IMR-90 (cell line): ENCODE measurements at regions not wholly inside any gene's neighbourhood (a gene's known extent, or its start where the extent isn't known, plus 50 kb on each side); places are given as distances from the start of the nearest gene placed in this dataset.

Experiments
- ATAC-seq: fragments of 200-7000 bp; cut with Tn5 transposase; 2 replicates; pipeline ENCODE4 v1.9.1; 2020; ENCODE audit warnings: low read depth, mild to moderate bottlenecking, moderate library complexity
- BruUV-seq: library from RNA; stranded (reverse); fragments of 400-500 nt; replicated peaks from 2 replicates; lab custom pipeline; 2021; lab: Mats Ljungman, UMichigan
- CTCF ChIA-PET: fragments of 300-600 bp; formaldehyde crosslinking; extraction: SDS; loops from one replicate; lab custom pipeline; 2021; ENCODE audit warnings: antibody characterized with exemption; lab: Yijun Ruan, JAX
- POLR2A ChIA-PET: fragments of 300-600 bp; sonication (Branson Sonifier 250); formaldehyde crosslinking; loops from one replicate; lab custom pipeline; 2022; ENCODE audit warnings: antibody characterized with exemption; ENCODE audit not compliant: unreplicated experiment; lab: Charles Lee
- DNase-seq: peaks from one replicate; pipeline ENCODE4 v3.0.0; 2013
- H2AFZ ChIP-seq: replicated peaks from 2 replicates; pipeline ENCODE3; 2013; ENCODE audit warnings: low read length, mild to moderate bottlenecking; ENCODE audit not compliant: poor library complexity
- H2AK5ac ChIP-seq: 2 replicates; pipeline ENCODE4 v1.6.1; 2013; ENCODE audit warnings: low read depth, low read length, inconsistent platforms
- H2AK9ac ChIP-seq: replicated peaks from 2 replicates; pipeline ENCODE3; 2013; ENCODE audit warnings: mild to moderate bottlenecking, low read depth, low read length, moderate library complexity; ENCODE audit not compliant: poor library complexity
- H2BK120ac ChIP-seq: 2 replicates; pipeline ENCODE4 v1.6.1; 2013; ENCODE audit warnings: low read depth, low read length, inconsistent platforms
- H2BK15ac ChIP-seq: 3 replicates; pipeline ENCODE4 v1.6.1; 2013; ENCODE audit warnings: low read depth, low read length, inconsistent platforms
- H2BK20ac ChIP-seq: 2 replicates; pipeline ENCODE4 v1.6.1; 2013; ENCODE audit warnings: low read depth, mild to moderate bottlenecking, inconsistent platforms, low read length, moderate library complexity
- H2BK5ac ChIP-seq: 2 replicates; pipeline ENCODE4 v1.6.1; 2013; ENCODE audit warnings: mild to moderate bottlenecking, low read depth, low read length, inconsistent platforms; ENCODE audit not compliant: poor library complexity, severe bottlenecking
- H3K14ac ChIP-seq: replicated peaks from 2 replicates; pipeline ENCODE4 v1.6.1; 2013; ENCODE audit warnings: low read depth, low read length, inconsistent platforms
- H3K18ac ChIP-seq: 2 replicates; pipeline ENCODE4 v1.6.1; 2013; ENCODE audit warnings: low read depth, low read length, control low read depth
- H3K23ac ChIP-seq: 2 replicates; pipeline ENCODE4 v1.6.1; 2013; ENCODE audit warnings: low read depth, low read length, inconsistent platforms
- H3K27ac ChIP-seq: 2 replicates; pipeline ENCODE4 v1.5.1; 2013; ENCODE audit warnings: mild to moderate bottlenecking, control low read depth, low read length; ENCODE audit not compliant: insufficient read depth
- H3K27me3 ChIP-seq: 2 replicates; pipeline ENCODE4 v1.6.1; 2013; ENCODE audit warnings: low read length; ENCODE audit not compliant: control insufficient read depth, insufficient read depth
- H3K36me3 ChIP-seq: 2 replicates; pipeline ENCODE4 v1.6.1; 2013; ENCODE audit warnings: low read length, mixed read lengths; ENCODE audit not compliant: control insufficient read depth, insufficient read depth
- H3K4ac ChIP-seq: 2 replicates; pipeline ENCODE4 v1.6.1; 2013; ENCODE audit warnings: low read depth, low read length, inconsistent platforms
- H3K4me1 ChIP-seq: 2 replicates; pipeline ENCODE4 v1.6.1; 2013; ENCODE audit warnings: low read length, mixed read lengths; ENCODE audit not compliant: control insufficient read depth, insufficient read depth
- H3K4me2 ChIP-seq: 2 replicates; pipeline ENCODE4 v1.6.1; 2013; ENCODE audit warnings: low read depth, mild to moderate bottlenecking, control low read depth, low read length, moderate library complexity
- H3K4me3 ChIP-seq: 2 replicates; pipeline ENCODE4 v1.5.1; 2013; ENCODE audit warnings: low read depth, mild to moderate bottlenecking, control low read depth, low read length, moderate library complexity; ENCODE audit not compliant: insufficient read depth
- H3K56ac ChIP-seq: 2 replicates; pipeline ENCODE4 v1.6.1; 2013; ENCODE audit warnings: low read length, inconsistent platforms; ENCODE audit not compliant: insufficient read depth; ENCODE audit errors: extremely low read depth
- H3K79me1 ChIP-seq, 2 experiments: 2 replicates each; pipeline ENCODE4 v1.6.1; 2013; ENCODE audit warnings: low read length in 2 of 2, inconsistent platforms in 1 of 2, low read depth in 1 of 2
- H3K9ac ChIP-seq: 2 replicates; pipeline ENCODE4 v1.6.1; 2013; ENCODE audit warnings: low read depth, low read length, control low read depth
- H3K9me1 ChIP-seq: 2 replicates; pipeline ENCODE4 v1.6.1; 2013; ENCODE audit warnings: low read length, inconsistent platforms; ENCODE audit not compliant: insufficient read depth
- H3K9me3 ChIP-seq: 2 replicates; pipeline ENCODE4 v1.6.1; 2013; ENCODE audit warnings: low read length; ENCODE audit not compliant: control insufficient read depth, insufficient read depth
- H4K20me1 ChIP-seq: 2 replicates; pipeline ENCODE4 v1.6.1; 2013; ENCODE audit warnings: low read length, inconsistent platforms; ENCODE audit not compliant: insufficient read depth
- H4K5ac ChIP-seq: 2 replicates; pipeline ENCODE4 v1.6.1; 2013; ENCODE audit warnings: mild to moderate bottlenecking, low read depth, low read length, control low read depth
- H4K8ac ChIP-seq, 2 experiments: 2 replicates each; pipeline ENCODE4 v1.6.1; 2013; ENCODE audit warnings: low read depth in 2 of 2, low read length in 2 of 2, control low read depth in 1 of 2, inconsistent platforms in 1 of 2
- H4K91ac ChIP-seq: 2 replicates; pipeline ENCODE4 v1.6.1; 2013; ENCODE audit warnings: low read depth, low read length, inconsistent platforms; ENCODE audit not compliant: insufficient read depth
- BHLHE40 ChIP-seq: fragments of 150-350 bp; IDR thresholded peaks from 2 replicates; pipeline ENCODE4 v1.6.1; 2016; ENCODE audit warnings: mild to moderate bottlenecking, low read depth, low read length
- CTCF ChIP-seq: conservative IDR thresholded peaks from 2 replicates; pipeline ENCODE4 v1.5.1; 2012; ENCODE audit warnings: mild to moderate bottlenecking, low read depth, low read length, improper control_type of control experiment
- ELK1 ChIP-seq: fragments of 150-350 bp; IDR thresholded peaks from 2 replicates; pipeline ENCODE4 v1.6.1; 2016; ENCODE audit warnings: low read depth, mild to moderate bottlenecking, low read length, moderate library complexity, borderline replicate concordance
- FOS ChIP-seq: fragments of 150-350 bp; IDR thresholded peaks from 2 replicates; pipeline ENCODE4 v1.6.1; 2016; ENCODE audit warnings: low read depth, low read length
- MAZ ChIP-seq: IDR thresholded peaks from 2 replicates; pipeline ENCODE4 v1.6.1; 2012; ENCODE audit warnings: low read depth, mild to moderate bottlenecking, low read length, improper control_type of control experiment, moderate library complexity, borderline replicate concordance
- MXI1 ChIP-seq: IDR thresholded peaks from 2 replicates; pipeline ENCODE4 v1.6.1; 2012; ENCODE audit warnings: low read depth, mild to moderate bottlenecking, low read length, moderate library complexity, borderline replicate concordance
- NFE2L2 ChIP-seq: fragments of 150-350 bp; IDR thresholded peaks from 2 replicates; pipeline ENCODE4 v1.6.1; 2016; ENCODE audit warnings: low read depth, mild to moderate bottlenecking, low read length
- POLR2A ChIP-seq: IDR thresholded peaks from 2 replicates; pipeline ENCODE4 v1.6.1; 2012; ENCODE audit warnings: mild to moderate bottlenecking, low read depth, low read length
- RCOR1 ChIP-seq: IDR thresholded peaks from 2 replicates; pipeline ENCODE4 v1.6.1; 2012; ENCODE audit warnings: mild to moderate bottlenecking, low read length, improper control_type of control experiment; ENCODE audit not compliant: insufficient replicate concordance
- RFX5 ChIP-seq: IDR thresholded peaks from 2 replicates; pipeline ENCODE4 v1.8.0; 2012; ENCODE audit warnings: low read depth, mild to moderate bottlenecking, low read length, moderate library complexity
- SMC3 ChIP-seq: fragments of 150-350 bp; IDR thresholded peaks from 2 replicates; pipeline ENCODE4 v1.6.1; 2016; ENCODE audit warnings: low read depth, mild to moderate bottlenecking, antibody characterized with exemption, low read length, moderate library complexity
- USF2 ChIP-seq: fragments of 150-350 bp; IDR thresholded peaks from 2 replicates; pipeline ENCODE4 v1.6.1; 2017; ENCODE audit warnings: mild to moderate bottlenecking, antibody characterized with exemption, low read length, low read depth
- dilution Hi-C: fragments of 300-500 bp; cut with HindIII; formaldehyde crosslinking; loops from one replicate; pipeline ENCODE4 v1.14.3; 2018; ENCODE audit warnings: low sequenced_read_pairs; ENCODE audit not compliant: unreplicated experiment
- in situ Hi-C: fragments of 300-500 bp; cut with MboI; formaldehyde crosslinking; loops from 3 replicates; pipeline ENCODE4 v1.14.3; 2019; ENCODE audit warnings: low sequenced_read_pairs, inconsistent platforms, mixed read lengths
- intact Hi-C: fragments of 100-400 bp; cut with micrococcal nuclease; formaldehyde crosslinking; loops from 2 replicates; pipeline ENCODE4 v1.10.0; 2022

- H2BK5ac ChIP-seq, result no peak overlapping the region
- no peak overlapping the region for H2BK120ac ChIP-seq
- H3K9ac ChIP-seq, result no peak overlapping the region
- TF ChIP-seq FOS, result no peak
- no peak for TF ChIP-seq POLR2A
- TF ChIP-seq MAZ, result no peak
- no peak for TF ChIP-seq RCOR1
- TF ChIP-seq BHLHE40, result no peak
- no peak for TF ChIP-seq NFE2L2
- no peak for TF ChIP-seq USF2
- no peak for TF ChIP-seq ELK1
- TF ChIP-seq MXI1, result no peak
- TF ChIP-seq SMC3, result no peak
- TF ChIP-seq RFX5, result no peak
- TF ChIP-seq CTCF, result no peak
- no TSS peak for BruUV-seq
- intact Hi-C loops (no loop called here), dilution Hi-C loops (no loop called here), in situ Hi-C loops (no loop called here)
- no peaks in the 10 kb centered on the region for H3K79me1 ChIP-seq
- no peak overlapping the region for H4K5ac ChIP-seq
- H2AK5ac ChIP-seq, result no peak overlapping the region
- ChIA-PET CTCF (no interaction called here), POLR2A (no interaction called here)
- ATAC-seq (no peak), DNase-seq (no peak)
- H3K36me3 ChIP-seq, result no peaks in the 10 kb centered on the region
- H2BK15ac ChIP-seq, result no peak overlapping the region
- no peak overlapping the region for H3K4ac ChIP-seq
- no peak overlapping the region for H3K4me2 ChIP-seq
- no peak overlapping the region for H4K8ac ChIP-seq
- H3K14ac ChIP-seq, result no peak overlapping the region
- no peak overlapping the region for H4K91ac ChIP-seq
- no peak overlapping the region for H3K18ac ChIP-seq
- no peak overlapping the region for H3K23ac ChIP-seq
- H2BK20ac ChIP-seq, result no peak overlapping the region
- no peaks in the 10 kb centered on the region for H3K9me1 ChIP-seq
- H2AK9ac ChIP-seq, result no peak overlapping the region
- H3K4me3 ChIP-seq, result no peak overlapping the region
- no peak overlapping the region for H3K56ac ChIP-seq
- H2AFZ ChIP-seq, result no peak overlapping the region
- H3K9me3 ChIP-seq, result no peaks in the 10 kb centered on the region
- H4K20me1 ChIP-seq, result no peaks in the 10 kb centered on the region
- H3K4me1 ChIP-seq, result no peaks in the 10 kb centered on the region
- H3K27ac ChIP-seq, result no peak overlapping the region
- H3K27me3 ChIP-seq, result no peaks in the 10 kb centered on the region
Observed at GRCh38 chr3:144488927-144489326, 517.3 kb downstream of the DIPK2A start.
